Mesodermal cell (in vitro differentiated cells): ENCODE measurements at regions not wholly inside any gene's neighbourhood (a gene's known extent, or its start where the extent isn't known, plus 50 kb on each side); places are given as distances from the start of the nearest gene placed in this dataset.

Experiments
- H3K27ac ChIP-seq: 2 replicates; pipeline ENCODE4 v1.7.0; 2013; ENCODE audit warnings: mild to moderate bottlenecking, low read depth, low read length, moderate library complexity; ENCODE audit not compliant: severe bottlenecking
- H3K36me3 ChIP-seq: 2 replicates; pipeline ENCODE4 v1.7.1; 2013; ENCODE audit warnings: mild to moderate bottlenecking, low read length, moderate library complexity; ENCODE audit not compliant: control insufficient read depth, insufficient read depth
- H3K4me1 ChIP-seq: one replicate; pipeline ENCODE4 v1.7.1; 2013; ENCODE audit warnings: mild to moderate bottlenecking, low read length; ENCODE audit not compliant: insufficient read depth, control insufficient read depth, poor library complexity, severe bottlenecking
- H3K4me3 ChIP-seq: 2 replicates; pipeline ENCODE4 v1.7.0; 2013; ENCODE audit warnings: low read length, control low read depth, mild to moderate bottlenecking; ENCODE audit not compliant: insufficient read depth, poor library complexity, severe bottlenecking; ENCODE audit errors: extremely low read depth
- H3K9me3 ChIP-seq: 2 replicates; pipeline ENCODE4 v1.7.1; 2013; ENCODE audit warnings: mild to moderate bottlenecking, low read length, moderate library complexity; ENCODE audit not compliant: control insufficient read depth
- WGBS, 2 experiments: methylation state at CpG; one replicate each; pipeline ENCODE4 v1.1.5; 2013; ENCODE audit warnings: missing lambda C conversion rate in 2 of 2; ENCODE audit not compliant: insufficient coverage in 2 of 2; 5-methylcytosine and 5-hydroxymethylcytosine counted together

DNA sequence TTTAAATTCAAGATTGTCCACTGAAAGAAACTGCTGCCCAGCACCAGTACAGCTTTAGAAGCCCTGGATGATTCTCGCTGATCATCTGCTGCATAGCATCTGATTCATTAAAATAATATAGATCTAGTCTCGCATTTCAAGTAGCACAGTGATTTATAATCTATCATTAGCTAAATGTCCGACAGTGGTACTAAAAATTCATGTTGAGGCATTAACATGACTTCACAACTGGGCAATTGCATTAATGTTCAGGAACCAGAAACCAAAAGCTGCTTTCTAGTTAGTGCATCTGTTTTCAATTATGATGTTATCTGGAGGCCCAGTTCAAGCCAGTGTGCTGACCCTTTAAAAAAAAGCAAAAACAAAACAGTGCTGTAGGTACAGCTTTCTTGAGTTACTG is 1987.2 kb upstream of the SEL1L start:
- H3K27ac ChIP-seq, result no peak overlapping the region
- no peaks in the 10 kb centered on the region for H3K9me3 ChIP-seq
- H3K36me3 ChIP-seq, result no peaks in the 10 kb centered on the region
- 94 to 100% methylated on average over 1 to 2 of the region's 3 CpGs for WGBS, 2 experiments
- no peaks in the 10 kb centered on the region for H3K4me1 ChIP-seq
- no peak overlapping the region for H3K4me3 ChIP-seq

DNA sequence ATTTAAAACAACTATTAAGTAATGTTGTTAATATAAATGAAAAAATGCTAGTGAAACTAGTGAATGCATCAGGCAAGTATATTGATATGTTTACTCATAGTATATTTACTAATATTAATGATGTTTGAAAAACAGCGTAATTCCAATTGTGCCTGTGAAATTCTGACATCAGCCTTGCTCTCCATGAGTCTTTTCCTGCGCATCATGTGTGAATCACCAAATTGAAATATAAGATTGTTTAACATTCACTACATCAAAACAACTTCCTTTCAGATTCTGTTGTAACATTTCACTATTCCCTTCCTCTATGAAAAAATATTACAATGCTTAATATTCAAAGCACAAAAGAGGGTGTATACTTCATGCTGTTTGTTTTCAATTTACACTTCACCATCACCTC is 1995.9 kb upstream of the SEL1L start:
- 100% methylated on average over 1 of the region's 2 CpGs for WGBS, 2 experiments
- H3K4me3 ChIP-seq, result no peak overlapping the region
- H3K36me3 ChIP-seq, result no peaks in the 10 kb centered on the region
- H3K27ac ChIP-seq, result no peak overlapping the region
- H3K4me1 ChIP-seq, result no peaks in the 10 kb centered on the region
- H3K9me3 ChIP-seq, result no peaks in the 10 kb centered on the region

DNA sequence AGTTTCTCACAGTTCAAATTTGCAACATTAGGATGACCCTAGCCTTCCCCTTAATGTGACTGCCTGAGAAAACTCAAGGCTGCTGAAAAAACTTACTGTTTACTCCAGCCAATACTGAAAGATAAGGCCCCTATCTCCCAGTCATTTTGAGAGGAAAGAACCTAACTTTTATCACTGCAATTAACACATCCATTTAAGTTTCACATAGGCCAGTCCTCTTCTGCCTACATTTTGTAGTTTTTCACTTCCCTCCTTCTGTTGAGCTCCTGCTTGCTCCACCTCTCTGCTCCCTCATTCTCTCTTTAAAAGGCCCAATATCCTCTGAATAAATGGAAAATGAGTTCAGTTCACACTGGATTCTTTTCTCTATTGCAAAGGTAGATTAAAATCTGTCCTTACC is 1996.2 kb upstream of the FLRT2 start:
- Histone ChIP-seq H3K27ac (no peak overlapping the region), H3K9me3 (no peaks in the 10 kb centered on the region), H3K4me3 (no peak overlapping the region), H3K36me3 (no peaks in the 10 kb centered on the region), H3K4me1 (no peaks in the 10 kb centered on the region)

DNA sequence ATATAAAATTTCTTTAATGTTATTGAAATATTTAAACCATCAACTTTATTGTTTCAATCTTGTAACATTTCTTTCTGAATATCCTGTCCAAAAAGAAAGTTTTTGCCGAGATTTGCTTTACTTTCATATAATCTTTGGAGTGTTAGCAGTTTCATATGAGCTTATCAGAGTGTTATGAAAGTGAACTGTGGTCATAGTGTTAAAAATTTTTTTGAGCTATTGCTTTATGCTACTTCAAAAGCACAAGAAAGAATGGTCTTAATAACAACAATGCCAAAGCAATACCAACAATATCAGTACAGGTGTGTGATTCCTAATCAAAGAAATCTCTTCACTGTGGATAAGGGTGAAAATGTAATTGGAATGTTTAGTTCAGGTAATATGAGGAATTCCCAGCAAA is 1994.9 kb upstream of the FLRT2 start:
- Histone ChIP-seq H3K27ac (no peak overlapping the region), H3K4me1 (no peaks in the 10 kb centered on the region), H3K9me3 (no peaks in the 10 kb centered on the region), H3K36me3 (no peaks in the 10 kb centered on the region), H3K4me3 (no peak overlapping the region)
- no CpG with 5 or more reads among the region's 1 CpG for WGBS, 2 experiments

DNA sequence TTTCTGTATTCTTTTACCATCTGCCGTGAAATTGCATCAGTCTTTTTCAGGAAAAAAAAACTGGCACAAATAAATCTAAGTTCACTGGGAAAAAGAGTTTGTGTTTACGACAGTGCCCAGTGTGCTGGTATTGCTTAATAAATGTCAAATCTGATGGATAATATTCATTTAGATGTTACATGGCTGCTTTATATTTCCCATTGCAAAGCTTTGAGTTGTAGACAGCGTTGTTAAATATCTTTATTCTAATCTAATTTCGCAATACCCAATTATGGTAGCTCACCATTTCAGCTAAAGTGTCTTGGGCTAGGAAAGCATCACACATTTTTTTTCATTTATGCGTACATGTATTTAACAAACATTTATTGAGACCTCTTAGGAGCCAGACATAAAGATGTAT is 1994.5 kb upstream of the FLRT2 start:
- no CpG with 5 or more reads among the region's 5 CpGs for WGBS, 2 experiments
- Histone ChIP-seq H3K9me3 (no peaks in the 10 kb centered on the region), H3K27ac (no peak overlapping the region), H3K4me1 (no peaks in the 10 kb centered on the region), H3K36me3 (no peaks in the 10 kb centered on the region), H3K4me3 (no peak overlapping the region)

DNA sequence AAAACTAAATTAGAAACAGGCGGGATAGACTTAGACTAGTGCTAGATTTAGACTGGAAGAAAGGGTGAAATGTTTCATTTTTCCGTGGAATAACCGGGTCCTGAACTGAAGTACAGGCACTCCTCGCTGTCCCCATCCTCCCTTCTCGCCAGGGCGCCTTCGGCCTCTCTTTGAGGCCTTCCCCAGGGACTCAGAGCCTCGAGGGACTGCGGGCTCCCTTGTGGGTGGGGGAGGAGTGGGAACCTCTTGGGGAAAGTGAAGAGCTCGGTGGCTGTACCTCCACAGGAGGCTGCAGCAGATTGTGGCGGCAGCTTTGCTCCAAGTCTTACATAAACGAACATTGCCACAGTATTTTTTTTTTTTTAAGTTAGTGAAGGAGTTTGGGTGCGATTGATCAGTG is 1988.8 kb upstream of the FLRT2 start:
- WGBS, 2 experiments, result 95 to 98% methylated on average over 4 to 9 of the region's 13 CpGs
- no peaks in the 10 kb centered on the region for H3K9me3 ChIP-seq

DNA sequence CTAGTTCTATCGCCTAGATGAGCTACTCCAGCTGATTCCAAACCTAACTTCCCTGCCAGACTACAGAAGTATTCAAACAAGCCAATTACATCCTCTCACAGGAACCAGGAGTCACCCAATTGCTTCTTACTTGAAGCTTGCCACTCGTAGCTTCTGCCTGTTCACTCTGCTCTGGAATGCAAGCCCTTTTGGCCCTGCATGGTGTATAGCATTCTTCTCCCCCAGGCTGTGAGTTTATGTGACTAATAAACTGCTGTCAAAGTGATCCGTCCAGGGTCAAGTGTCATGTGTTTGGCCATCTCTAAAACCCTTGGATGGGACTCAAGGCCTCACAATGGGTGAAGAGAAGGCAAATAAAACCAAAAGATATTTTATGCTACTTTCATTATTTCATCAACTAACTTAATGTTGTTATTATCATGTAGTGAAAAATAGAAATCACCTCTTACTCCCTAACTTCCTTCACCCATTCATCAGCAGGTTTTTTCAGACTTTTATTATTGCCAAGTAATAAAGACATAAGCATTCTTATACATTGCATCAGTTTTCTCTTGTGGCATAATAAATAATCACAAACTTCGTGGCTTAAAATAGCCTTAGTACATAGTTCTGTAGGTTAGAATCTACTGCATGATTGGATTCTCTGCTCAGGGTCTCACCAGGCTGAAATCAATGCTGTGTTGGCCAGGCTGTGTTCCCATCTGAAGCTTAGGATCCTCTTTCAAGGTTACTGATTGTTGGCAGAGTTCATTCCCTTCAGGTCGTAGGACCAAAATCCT is 1981.7 kb upstream of the FLRT2 start:
- no peaks in the 10 kb centered on the region for H3K4me1 ChIP-seq
- H3K36me3 ChIP-seq, result no peaks in the 10 kb centered on the region
- peak overlapping the region; percentile 30 for H3K27ac ChIP-seq
- H3K9me3 ChIP-seq, result no peaks in the 10 kb centered on the region
- WGBS, 2 experiments, result 78 to 94% methylated on average over 3 to 4 of the region's 5 CpGs
- no peak overlapping the region for H3K4me3 ChIP-seq

More for the DNA sequence above, 1988.8 kb upstream of the FLRT2 start:
- Histone ChIP-seq H3K27ac (no peak overlapping the region), H3K36me3 (no peaks in the 10 kb centered on the region), H3K4me3 (no peak overlapping the region), H3K4me1 (no peaks in the 10 kb centered on the region)

DNA sequence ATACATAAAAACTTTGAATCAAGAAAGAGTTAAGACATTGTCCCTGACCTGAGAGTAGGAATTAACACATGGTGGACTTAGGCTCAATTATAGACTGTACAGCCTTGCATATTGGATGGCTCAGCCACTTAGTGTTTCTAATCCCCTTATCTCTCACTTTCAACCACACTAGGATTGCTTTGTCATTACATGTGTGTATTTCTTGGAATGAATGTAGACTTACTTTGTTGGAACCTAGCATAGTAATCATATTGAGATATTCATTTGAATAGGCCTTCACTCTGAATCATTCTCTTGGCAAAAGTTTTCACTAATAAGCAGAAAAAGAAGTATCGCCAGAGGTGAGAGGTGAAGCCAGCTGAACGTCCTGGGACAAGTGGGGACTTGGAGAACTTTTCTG is 1973.9 kb upstream of the FLRT2 start:
- no peak overlapping the region for H3K4me3 ChIP-seq
- H3K9me3 ChIP-seq, result no peaks in the 10 kb centered on the region
- no CpG with 5 or more reads among the region's 2 CpGs for WGBS, 2 experiments
- no peak overlapping the region for H3K27ac ChIP-seq
- H3K4me1 ChIP-seq, result no peaks in the 10 kb centered on the region
- H3K36me3 ChIP-seq, result no peaks in the 10 kb centered on the region

DNA sequence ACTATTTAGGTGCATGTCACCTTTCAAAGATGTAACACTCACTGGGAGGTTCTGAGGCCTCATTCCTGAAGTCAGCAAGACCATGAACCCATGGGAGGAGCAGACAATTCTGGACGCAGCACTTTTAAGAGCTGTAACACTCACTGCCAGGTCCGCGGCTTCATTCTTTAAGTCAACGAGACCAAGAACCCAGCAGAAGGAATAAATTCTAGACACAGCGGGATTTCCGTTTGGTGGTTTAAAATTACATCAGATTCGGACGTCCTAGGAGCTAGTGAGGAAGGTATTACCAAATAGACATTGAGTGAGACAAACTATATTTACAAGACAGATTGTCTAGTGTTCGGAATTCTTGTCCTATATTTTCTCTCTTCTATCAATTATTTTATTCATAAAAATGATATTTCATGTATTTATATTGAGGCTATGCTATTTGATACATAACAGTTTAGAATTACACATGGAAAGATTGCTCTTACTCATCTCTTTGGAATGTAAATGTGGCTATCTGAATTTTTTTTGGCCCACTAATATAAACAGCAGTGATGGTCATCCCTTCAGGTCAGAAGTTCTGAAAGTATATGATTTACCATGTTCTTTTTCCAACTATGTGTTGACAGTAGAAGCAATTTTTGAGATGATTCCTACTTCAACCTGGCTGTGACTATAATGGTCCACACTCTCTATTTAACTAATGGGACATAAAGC is 1973.0 kb upstream of the FLRT2 start:
- Histone ChIP-seq H3K36me3 (no peaks in the 10 kb centered on the region), H3K27ac (no peak overlapping the region), H3K4me3 (no peak overlapping the region), H3K9me3 (no peaks in the 10 kb centered on the region), H3K4me1 (no peaks in the 10 kb centered on the region)
- WGBS, 2 experiments, result 85 to 96% methylated on average over 4 to 6 of the region's 9 CpGs

DNA sequence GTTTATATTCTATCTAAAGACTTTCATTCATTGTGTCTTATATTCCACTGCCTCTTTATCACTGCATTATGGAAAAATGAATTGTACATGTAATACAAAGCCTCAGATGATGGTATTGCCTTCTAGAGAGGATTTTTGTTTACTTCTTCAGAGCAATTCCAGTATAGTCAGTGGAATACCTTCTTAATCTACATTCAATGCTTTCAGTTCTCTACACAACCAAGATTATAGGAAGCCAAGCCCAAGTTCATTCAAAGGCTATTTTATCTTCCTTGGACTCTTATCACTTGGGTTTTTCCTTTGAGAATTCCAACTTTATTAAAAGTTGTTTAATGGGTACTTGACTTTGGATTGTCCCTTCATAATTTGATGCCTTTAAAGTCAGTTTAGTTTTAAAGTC is 1971.0 kb upstream of the FLRT2 start:
- Histone ChIP-seq H3K36me3 (no peaks in the 10 kb centered on the region), H3K9me3 (no peaks in the 10 kb centered on the region), H3K27ac (no peak overlapping the region), H3K4me1 (no peaks in the 10 kb centered on the region), H3K4me3 (no peak overlapping the region)

DNA sequence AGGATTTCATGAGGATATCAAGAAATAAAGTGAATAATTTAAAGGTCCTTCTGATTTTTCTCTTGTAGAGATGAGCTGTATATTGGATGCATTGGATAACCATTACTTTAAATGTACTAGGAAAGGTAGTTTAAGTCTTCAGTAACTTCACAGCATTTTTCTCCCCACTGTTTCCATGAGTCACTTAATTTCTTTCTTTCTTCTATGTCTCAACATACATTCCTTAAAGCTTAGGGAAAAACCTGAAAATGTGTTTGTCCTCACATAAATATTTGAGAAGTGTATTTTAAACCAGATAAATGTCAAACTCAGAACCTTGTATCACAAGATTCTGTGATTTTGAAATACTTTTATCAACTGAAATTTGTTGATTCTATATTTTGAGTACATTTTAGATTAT is 1970.2 kb upstream of the FLRT2 start:
- no peaks in the 10 kb centered on the region for H3K36me3 ChIP-seq
- H3K4me1 ChIP-seq, result no peaks in the 10 kb centered on the region
- no peak overlapping the region for H3K27ac ChIP-seq
- H3K4me3 ChIP-seq, result no peak overlapping the region
- H3K9me3 ChIP-seq, result no peaks in the 10 kb centered on the region
